ENCODE measurements at regions not wholly inside any gene's neighbourhood (a gene's known extent, or its start where the extent isn't known, plus 50 kb on each side); places are given as distances from the start of the nearest gene placed in this dataset.

DNA sequence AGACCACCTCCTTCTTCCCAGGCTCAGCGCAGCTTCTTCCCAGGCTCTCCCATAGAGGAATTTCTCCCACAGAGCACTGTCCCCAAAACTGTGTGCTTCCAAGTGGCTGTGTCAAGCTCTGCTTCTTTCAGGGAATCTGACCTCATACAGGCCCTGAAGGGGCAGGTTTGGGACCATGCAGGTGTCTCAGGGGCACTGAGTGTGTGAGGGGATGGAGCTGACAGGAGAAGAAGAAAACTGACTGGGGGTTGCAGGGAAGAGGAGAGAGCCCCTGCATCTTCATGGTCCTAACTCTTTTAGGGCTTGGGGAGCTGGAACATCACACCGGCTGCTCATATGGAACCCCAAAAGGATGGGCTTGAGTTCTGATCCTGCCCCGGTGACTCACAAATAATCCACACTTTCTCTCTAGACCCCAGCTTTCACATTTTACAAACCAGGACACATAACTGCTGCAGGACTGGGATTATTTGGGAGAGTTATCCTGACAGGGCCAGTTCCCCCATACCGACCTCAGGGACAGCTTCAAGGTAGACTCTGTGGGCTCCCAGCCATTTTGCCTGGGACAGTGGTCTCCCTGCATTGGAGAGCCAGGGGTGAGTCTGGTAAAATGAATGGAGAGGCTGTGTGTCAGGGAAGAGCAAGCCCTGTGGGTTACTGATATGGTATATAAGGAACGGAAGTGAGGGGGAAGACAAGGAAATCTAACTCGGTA, 316.1 kb downstream of the TLE3 start:
- no peaks in the 10 kb centered on the region for H3K79me2 ChIP-seq (ENCODE audit: low read length)
- no peaks in the 10 kb centered on the region for H4K20me1 ChIP-seq (ENCODE audit: insufficient read depth, low read depth, low read length)
- peaks cover 14% of the 10 kb centered on the region for H3K4me1 ChIP-seq (ENCODE audit: low read length)
- no peak overlapping the region for H3K4me3 ChIP-seq (ENCODE audit: low read length)
- H3K27ac ChIP-seq (ENCODE audit: low read length), result no peak overlapping the region
- H3K9me3 ChIP-seq (ENCODE audit: low read length), result peaks cover 4% of the 10 kb centered on the region; the same call in 1 of the 2 replicates
- no peaks in the 10 kb centered on the region for H3K9me2 ChIP-seq (replicated peaks; ENCODE audit: insufficient read depth, low read length)
- no peaks in the 10 kb centered on the region for H3K36me3 ChIP-seq (ENCODE audit: insufficient read depth, low read length)
- no peak overlapping the region for H2AFZ ChIP-seq (ENCODE audit: low read length)
- H3K9ac ChIP-seq (ENCODE audit: low read length), result no peak overlapping the region
- H3K27me3 ChIP-seq (ENCODE audit: low read length), result 0 out of 2 replicates have a peak, but pooled peaks cover 2% of the 10 kb centered on the region
- H3K4me2 ChIP-seq (ENCODE audit: low read depth, low read length, poor library complexity, severe bottlenecking), result no peak overlapping the region
- no peak for DNase-seq

DNA sequence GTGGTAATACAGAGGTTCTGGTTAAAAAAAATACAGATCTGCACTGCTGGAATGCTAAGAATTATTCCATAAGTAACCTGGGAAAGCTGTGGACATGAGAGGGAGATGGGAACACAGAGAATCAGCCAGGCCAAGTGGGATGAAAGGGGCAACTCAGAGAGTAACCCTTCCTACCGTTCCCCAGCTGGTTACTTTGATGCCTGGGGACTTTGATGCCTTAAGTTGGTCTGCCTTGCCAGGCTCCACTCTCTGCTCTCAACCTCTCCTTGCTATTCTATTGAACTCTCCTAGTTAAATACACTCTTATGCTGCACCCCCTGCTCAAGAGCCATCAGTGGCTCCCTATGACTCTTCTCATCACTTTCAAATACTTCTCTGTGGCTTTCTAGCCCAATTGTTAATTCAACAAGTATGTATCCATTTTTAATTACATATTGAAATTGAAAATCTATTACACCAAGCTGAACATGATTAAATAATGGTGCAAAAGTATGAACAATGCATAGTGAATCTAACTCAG, 315.5 kb downstream of the TLE3 start:
- H3K4me2 ChIP-seq (ENCODE audit: low read depth, low read length, poor library complexity, severe bottlenecking), result no peak overlapping the region
- H2AFZ ChIP-seq (ENCODE audit: low read length), result no peak overlapping the region
- H3K27me3 ChIP-seq (ENCODE audit: low read length), result 0 out of 2 replicates have a peak, but pooled peaks cover 2% of the 10 kb centered on the region
- no peaks in the 10 kb centered on the region for H3K36me3 ChIP-seq (ENCODE audit: insufficient read depth, low read length)
- no peak overlapping the region for H3K4me3 ChIP-seq (ENCODE audit: low read length)
- no peak overlapping the region for H3K9ac ChIP-seq (ENCODE audit: low read length)
- no peaks in the 10 kb centered on the region for H3K79me2 ChIP-seq (ENCODE audit: low read length)
- H3K4me1 ChIP-seq (ENCODE audit: low read length), result peaks cover 14% of the 10 kb centered on the region
- no peaks in the 10 kb centered on the region for H3K9me2 ChIP-seq (replicated peaks; ENCODE audit: insufficient read depth, low read length)
- peaks cover 4% of the 10 kb centered on the region; the same call in 1 of the 2 replicates for H3K9me3 ChIP-seq (ENCODE audit: low read length)
- H4K20me1 ChIP-seq (ENCODE audit: insufficient read depth, low read depth, low read length), result no peaks in the 10 kb centered on the region
- no peak overlapping the region for H3K27ac ChIP-seq (ENCODE audit: low read length)
- DNase-seq, result no peak

DNA sequence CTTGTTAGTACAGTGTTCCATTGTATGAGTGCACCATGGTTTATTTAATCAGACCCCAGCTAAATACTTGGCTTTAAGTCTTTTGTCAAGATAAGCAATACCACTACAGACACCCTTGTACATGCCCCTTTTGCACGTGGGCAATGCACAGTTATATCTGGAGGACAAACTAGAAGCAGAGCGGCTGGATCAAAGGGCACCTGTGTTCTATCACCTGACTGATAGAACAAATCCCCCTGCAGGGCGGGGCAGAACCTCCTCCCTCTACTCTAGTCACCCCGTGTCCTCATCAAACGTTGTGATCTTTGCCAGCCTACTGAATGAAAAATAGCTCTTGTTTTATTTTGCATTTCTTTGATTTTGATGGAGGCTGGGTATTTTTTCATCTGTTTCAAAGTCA, 314.9 kb downstream of the TLE3 start:
- no peaks in the 10 kb centered on the region for H3K9me2 ChIP-seq (replicated peaks; ENCODE audit: insufficient read depth, low read length)
- H4K20me1 ChIP-seq (ENCODE audit: insufficient read depth, low read depth, low read length), result no peaks in the 10 kb centered on the region
- DNase-seq, result no peak
- no peaks in the 10 kb centered on the region for H3K79me2 ChIP-seq (ENCODE audit: low read length)
- no peak overlapping the region for H3K4me3 ChIP-seq (ENCODE audit: low read length)
- H2AFZ ChIP-seq (ENCODE audit: low read length), result no peak overlapping the region
- H3K4me1 ChIP-seq (ENCODE audit: low read length), result peaks cover 14% of the 10 kb centered on the region
- H3K9me3 ChIP-seq (ENCODE audit: low read length), result no peaks in the 10 kb centered on the region
- H3K27ac ChIP-seq (ENCODE audit: low read length), result no peak overlapping the region
- no peak overlapping the region for H3K9ac ChIP-seq (ENCODE audit: low read length)
- 0 out of 2 replicates have a peak, but pooled peaks cover 2% of the 10 kb centered on the region for H3K27me3 ChIP-seq (ENCODE audit: low read length)
- H3K4me2 ChIP-seq (ENCODE audit: low read depth, low read length, poor library complexity, severe bottlenecking), result no peak overlapping the region
- no peaks in the 10 kb centered on the region for H3K36me3 ChIP-seq (ENCODE audit: insufficient read depth, low read length)

DNA sequence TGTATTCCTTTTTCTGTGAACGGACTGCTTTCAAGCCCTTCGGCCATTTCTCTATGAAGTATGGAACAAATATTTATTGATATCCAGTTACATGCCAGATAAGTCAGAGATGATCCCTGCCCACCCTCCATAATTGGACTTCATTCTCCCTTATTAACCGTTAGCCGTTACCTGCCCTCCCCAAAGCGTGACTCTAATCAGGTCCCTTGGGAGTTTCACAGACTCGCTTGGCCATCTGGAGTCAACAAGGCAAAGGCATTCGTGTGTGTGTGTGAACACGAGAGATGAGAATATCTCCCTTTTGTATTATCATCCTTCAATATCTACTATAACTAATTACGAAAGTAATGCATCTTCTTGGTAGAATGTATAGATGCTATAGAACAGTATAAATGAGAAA, 314.5 kb downstream of the TLE3 start:
- H2AFZ ChIP-seq (ENCODE audit: low read length), result no peak overlapping the region
- no peaks in the 10 kb centered on the region for H4K20me1 ChIP-seq (ENCODE audit: insufficient read depth, low read depth, low read length)
- peaks cover 14% of the 10 kb centered on the region for H3K4me1 ChIP-seq (ENCODE audit: low read length)
- no peaks in the 10 kb centered on the region for H3K79me2 ChIP-seq (ENCODE audit: low read length)
- no peaks in the 10 kb centered on the region for H3K36me3 ChIP-seq (ENCODE audit: insufficient read depth, low read length)
- no peaks in the 10 kb centered on the region for H3K9me3 ChIP-seq (ENCODE audit: low read length)
- H3K4me2 ChIP-seq (ENCODE audit: low read depth, low read length, poor library complexity, severe bottlenecking), result no peak overlapping the region
- H3K4me3 ChIP-seq (ENCODE audit: low read length), result no peak overlapping the region
- no peak overlapping the region for H3K9ac ChIP-seq (ENCODE audit: low read length)
- 0 out of 2 replicates have a peak, but pooled peaks cover 2% of the 10 kb centered on the region for H3K27me3 ChIP-seq (ENCODE audit: low read length)
- H3K27ac ChIP-seq (ENCODE audit: low read length), result no peak overlapping the region
- DNase-seq, result no peak
- no peaks in the 10 kb centered on the region for H3K9me2 ChIP-seq (replicated peaks; ENCODE audit: insufficient read depth, low read length)

DNA sequence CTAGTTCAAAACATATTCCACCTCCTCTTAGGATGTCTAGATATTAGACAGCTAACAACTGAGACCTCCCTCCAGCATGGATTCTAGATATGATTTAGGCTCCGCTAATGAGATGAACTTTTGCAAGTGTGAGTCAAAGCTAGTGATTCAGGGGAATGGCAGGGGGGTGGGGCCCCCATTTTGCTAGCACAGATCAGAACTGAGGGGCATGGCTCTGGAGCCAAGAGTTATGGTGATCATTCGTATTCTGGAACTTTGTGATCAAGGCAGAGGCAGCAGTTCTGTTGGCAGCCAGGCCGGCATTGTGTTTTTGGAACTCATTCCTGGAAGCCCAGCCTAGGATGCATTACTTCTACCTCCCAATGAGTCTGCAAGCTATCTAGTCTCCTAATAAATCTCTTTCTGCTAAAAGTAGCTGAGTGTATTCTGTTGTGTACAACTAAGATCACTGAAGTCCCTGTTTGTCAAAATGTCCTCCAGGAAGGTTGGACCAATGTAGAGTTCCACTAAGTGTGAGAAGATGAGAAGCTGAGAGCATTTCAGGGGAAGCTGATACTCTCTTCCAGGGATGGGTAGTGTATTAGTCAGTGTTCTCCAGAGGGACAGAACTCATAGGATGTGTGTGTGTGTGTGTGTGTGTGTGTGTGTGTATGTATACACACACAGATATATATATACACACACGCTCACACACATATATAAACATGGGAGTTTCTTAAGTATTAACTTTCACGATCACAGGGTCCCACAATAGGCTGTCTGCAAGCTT, 312.7 kb downstream of the TLE3 start:
- no peak overlapping the region for H3K4me2 ChIP-seq (ENCODE audit: low read depth, low read length, poor library complexity, severe bottlenecking)
- no peak overlapping the region for H3K27ac ChIP-seq (ENCODE audit: low read length)
- no peaks in the 10 kb centered on the region for H4K20me1 ChIP-seq (ENCODE audit: insufficient read depth, low read depth, low read length)
- peaks cover 14% of the 10 kb centered on the region for H3K4me1 ChIP-seq (ENCODE audit: low read length)
- no peaks in the 10 kb centered on the region for H3K9me3 ChIP-seq (ENCODE audit: low read length)
- H2AFZ ChIP-seq (ENCODE audit: low read length), result no peak overlapping the region
- no peak overlapping the region for H3K9ac ChIP-seq (ENCODE audit: low read length)
- no peak overlapping the region for H3K4me3 ChIP-seq (ENCODE audit: low read length)
- H3K9me2 ChIP-seq (replicated peaks; ENCODE audit: insufficient read depth, low read length), result no peaks in the 10 kb centered on the region
- no peaks in the 10 kb centered on the region for H3K79me2 ChIP-seq (ENCODE audit: low read length)
- 0 out of 2 replicates have a peak, but pooled peaks cover 2% of the 10 kb centered on the region for H3K27me3 ChIP-seq (ENCODE audit: low read length)
- no peak for DNase-seq
- H3K36me3 ChIP-seq (ENCODE audit: insufficient read depth, low read length), result no peaks in the 10 kb centered on the region

DNA sequence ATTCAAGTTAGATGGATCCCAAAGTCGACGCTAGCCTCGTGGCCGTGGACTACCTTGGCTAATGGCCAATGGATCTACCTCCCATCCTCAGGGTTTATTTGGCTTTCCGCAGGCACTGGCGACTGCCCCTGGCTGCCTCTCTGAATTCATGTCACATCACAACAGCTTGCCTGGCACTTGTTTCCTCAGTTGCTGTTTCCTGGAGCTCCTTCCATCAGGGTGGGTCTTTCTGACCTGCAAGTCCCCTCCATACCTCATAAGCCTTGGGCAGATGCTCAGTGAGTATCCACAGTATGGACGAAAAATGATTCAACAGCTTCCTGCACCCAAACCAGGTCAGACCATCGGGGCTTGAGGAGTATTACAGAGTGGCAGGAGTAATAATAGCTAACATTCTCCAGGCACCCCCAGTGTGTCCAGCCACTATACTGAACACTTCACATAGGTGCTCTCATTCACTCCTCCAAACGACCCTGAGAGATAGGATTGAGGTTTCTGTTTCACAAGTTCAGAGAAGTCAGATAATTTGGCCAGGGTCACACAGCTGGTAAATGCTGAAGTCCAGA, 311.5 kb downstream of the TLE3 start:
- Histone ChIP-seq H4K20me1 (ENCODE audit: insufficient read depth, low read depth, low read length) (no peaks in the 10 kb centered on the region), H3K4me1 (ENCODE audit: low read length) (peaks cover 9% of the 10 kb centered on the region), H3K27ac (ENCODE audit: low read length) (no peak overlapping the region), H3K36me3 (ENCODE audit: insufficient read depth, low read length) (no peaks in the 10 kb centered on the region), H2AFZ (ENCODE audit: low read length) (no peak overlapping the region), H3K9me3 (ENCODE audit: low read length) (no peaks in the 10 kb centered on the region), H3K4me3 (ENCODE audit: low read length) (no peak overlapping the region), H3K4me2 (ENCODE audit: low read depth, low read length, poor library complexity, severe bottlenecking) (no peak overlapping the region), H3K79me2 (ENCODE audit: low read length) (no peaks in the 10 kb centered on the region), H3K9ac (ENCODE audit: low read length) (no peak overlapping the region), H3K9me2 (replicated peaks; ENCODE audit: insufficient read depth, low read length) (no peaks in the 10 kb centered on the region), H3K27me3 (ENCODE audit: low read length) (0 out of 2 replicates have a peak, but pooled peaks cover 2% of the 10 kb centered on the region)
- DNase-seq, result no peak

DNA sequence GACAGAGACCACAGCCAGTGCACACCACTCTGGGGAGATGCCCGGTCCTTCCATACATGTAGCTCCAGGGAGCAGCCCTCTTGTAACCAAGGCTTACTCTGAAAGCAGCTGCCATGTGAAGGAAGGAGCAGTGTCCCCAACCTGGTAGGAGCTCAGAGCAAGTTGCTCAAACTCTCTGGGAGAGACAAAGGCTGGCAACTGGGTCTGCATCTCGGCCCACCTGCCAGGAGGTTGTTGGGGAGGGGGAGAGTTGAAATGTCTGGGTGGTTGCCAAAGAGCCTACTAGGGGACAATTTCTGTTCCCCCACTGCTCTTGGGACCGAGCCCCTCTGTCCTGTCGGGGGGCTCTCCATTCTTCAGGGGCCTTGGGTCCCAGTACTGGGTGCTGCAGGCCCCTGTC, 309.9 kb downstream of the TLE3 start:
- Histone ChIP-seq H3K27me3 (ENCODE audit: low read length) (0 out of 2 replicates have a peak, but pooled peaks cover 6% of the 10 kb centered on the region), H3K9me3 (ENCODE audit: low read length) (no peaks in the 10 kb centered on the region), H3K36me3 (ENCODE audit: insufficient read depth, low read length) (no peaks in the 10 kb centered on the region), H3K4me2 (ENCODE audit: low read depth, low read length, poor library complexity, severe bottlenecking) (no peak overlapping the region), H4K20me1 (ENCODE audit: insufficient read depth, low read depth, low read length) (no peaks in the 10 kb centered on the region), H3K4me3 (ENCODE audit: low read length) (no peak overlapping the region), H3K9ac (ENCODE audit: low read length) (no peak overlapping the region), H3K79me2 (ENCODE audit: low read length) (no peaks in the 10 kb centered on the region), H2AFZ (ENCODE audit: low read length) (no peak overlapping the region), H3K9me2 (replicated peaks; ENCODE audit: insufficient read depth, low read length) (no peaks in the 10 kb centered on the region), H3K27ac (ENCODE audit: low read length) (no peak overlapping the region), H3K4me1 (ENCODE audit: low read length) (peaks cover 6% of the 10 kb centered on the region)
- no peak for DNase-seq

All from Karpas-422 (cell line).